Activated CD4-positive, alpha-beta T cell treated with anti-CD3 and anti-CD28 coated beads, Interleukin-2, amount 50 U/mL, for 1 hour (primary cell): ENCODE measurements at regions not wholly inside any gene's neighbourhood (a gene's known extent, or its start where the extent isn't known, plus 50 kb on each side); places are given as distances from the start of the nearest gene placed in this dataset.
"Not testable (repeated sequence)": the region's sequence is repeated elsewhere in the genome, so short reads cannot be mapped to it uniquely, and the experiment has no call there.

Experiments used
- DNase-seq: peaks from one replicate; pipeline ENCODE4 v3.0.0-alpha.2; 2020

DNA sequence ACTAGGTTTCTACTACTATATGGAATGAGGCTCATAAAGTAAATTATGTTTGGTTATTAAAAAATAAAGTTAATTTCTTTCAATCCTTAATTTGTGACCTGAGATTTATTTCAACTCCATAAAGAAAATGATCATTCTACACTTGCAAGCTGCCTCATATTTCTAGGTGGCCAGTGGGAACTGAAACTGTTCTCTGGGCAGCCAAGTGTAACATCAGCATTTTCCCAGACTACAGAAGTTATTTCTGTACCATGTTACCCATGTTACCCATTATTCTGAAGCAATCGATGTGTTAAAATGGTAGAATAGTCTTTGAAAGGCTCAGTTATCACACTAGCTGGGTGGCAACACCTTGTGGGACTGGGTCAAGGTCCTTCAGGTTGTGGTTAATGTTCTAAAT lies 139.3 kb upstream of the FBXO11 start:
- DNase-seq, result no peak

DNA sequence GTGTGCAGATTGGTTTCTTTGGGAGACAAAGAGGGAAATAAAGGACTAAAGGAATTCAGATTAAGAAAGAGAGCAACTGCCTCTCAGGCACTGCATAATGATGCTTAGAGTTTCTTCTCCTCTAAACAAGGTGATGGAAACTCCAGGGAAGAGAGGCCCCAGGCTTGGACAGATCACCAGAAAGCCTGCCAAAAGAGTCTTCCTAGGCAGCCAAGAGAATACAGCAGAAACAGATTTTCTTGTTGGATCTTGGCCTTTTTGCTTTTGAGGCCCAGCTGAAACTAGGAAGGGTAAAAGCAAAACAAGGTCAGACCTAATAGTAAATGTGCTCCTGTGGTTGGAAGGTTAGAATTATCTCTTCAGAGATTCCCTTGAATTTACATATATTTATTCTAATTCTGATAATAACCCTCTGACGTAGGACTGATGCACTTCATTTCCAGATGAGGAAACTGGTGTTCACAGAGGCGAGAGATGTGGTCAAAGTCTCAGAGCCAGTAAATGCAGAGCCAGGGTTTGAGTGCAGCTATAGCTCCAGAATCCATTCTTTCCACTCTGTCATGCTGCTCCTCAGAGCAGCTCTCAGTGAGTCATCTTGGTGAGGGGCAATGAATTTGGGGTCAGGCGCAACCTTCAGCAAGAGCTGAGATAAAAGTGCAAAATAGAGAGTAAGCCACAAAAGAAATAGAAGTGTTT lies 142.3 kb upstream of the FBXO11 start:
- no peak for DNase-seq

DNA sequence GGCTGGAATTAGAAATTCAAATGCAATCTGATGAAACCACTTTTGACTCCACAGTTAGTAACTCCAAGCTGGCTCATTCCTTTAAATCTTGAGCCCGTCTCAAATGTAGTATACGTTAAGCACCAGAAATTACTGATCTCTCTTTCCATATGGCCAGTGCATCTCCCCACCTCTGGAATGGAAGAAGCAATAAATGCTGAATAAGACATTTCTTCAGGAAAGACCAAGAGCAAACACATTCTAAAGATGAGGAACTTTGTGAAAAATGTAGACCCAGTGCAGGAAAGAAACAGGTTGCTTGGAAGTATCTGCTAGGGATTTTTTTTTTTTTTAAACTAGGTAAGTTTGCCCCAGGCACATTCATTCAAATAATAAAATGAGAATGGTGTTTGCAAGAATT lies 143.1 kb upstream of the FBXO11 start:
- no peak for DNase-seq

DNA sequence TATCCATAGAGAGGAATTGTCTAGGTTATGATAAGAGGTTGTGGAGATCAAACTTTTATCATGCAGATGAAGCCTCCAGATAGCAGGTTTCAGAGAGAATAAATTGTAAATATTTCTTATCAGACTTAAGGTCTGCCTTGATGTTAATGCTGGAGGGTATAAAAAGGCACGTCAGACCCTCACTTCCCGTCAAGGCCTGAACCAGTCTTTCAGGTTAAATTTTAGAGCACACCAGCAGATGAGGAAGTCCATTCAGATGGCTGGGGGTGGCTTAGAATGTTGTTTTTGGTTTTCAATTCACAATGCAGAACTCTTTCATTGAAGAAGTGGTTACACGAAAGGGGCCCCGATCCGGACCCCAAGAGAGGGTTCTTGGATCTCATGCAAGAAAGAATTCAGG lies 144.4 kb upstream of the FBXO11 start:
- no peak for DNase-seq

DNA sequence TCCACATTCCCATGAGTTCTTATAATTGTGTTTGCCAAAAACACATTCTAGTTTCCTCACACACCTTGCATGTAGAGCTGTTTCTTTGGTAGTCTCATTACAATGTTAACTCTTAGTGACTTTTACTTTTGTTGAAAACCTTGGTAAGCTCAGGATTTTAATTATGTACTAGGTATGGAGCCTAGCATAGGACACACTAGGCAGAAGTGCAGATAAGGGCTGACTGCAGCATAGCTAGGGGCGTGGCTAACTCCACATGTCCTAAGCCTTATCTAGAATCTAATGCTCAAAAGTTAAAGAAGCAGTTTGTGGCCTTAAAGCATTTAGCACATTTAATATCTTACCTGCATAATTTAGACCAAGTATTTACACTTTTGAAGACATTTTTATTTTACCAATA lies 153.7 kb upstream of the FBXO11 start:
- no peak for DNase-seq

DNA sequence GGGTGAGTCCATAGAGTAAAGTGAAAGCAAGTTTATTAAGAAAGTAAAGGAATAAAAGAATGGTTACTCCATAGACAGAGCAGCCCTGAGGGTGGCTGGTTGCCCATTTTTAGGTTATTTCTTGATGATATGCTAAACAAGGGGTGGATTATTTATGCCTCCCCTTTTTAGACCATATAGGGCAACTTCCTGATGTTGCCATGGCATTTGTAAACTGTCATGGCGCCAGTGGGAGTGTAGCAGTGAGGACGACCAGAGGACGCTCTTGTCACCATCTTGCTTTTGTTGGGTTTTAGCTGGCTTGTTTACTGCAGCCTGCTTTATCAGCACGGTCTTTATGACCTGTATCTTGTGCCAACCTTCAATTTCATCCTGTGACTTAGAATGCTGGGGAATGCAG lies 155.4 kb upstream of the FBXO11 start:
- DNase-seq, result not testable (repeated sequence)

DNA sequence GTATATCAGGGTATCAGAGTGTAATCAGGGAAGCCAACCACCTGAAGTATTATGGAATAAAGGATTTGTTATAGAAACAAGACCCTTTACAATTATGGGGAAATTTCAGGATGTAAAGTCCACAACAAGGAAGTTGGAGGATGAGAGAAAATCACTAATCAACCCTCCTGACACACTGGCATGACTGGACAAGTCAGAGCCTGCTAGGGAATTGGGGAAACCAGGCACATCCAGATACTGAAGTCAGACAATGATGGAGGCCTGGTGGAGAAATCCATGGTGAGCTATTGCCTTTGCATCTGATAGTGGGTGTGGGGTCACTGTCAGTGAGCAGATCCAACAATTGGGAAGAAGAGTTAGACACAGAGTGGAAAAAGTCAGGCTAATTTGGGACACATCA lies 158.8 kb upstream of the FBXO11 start:
- DNase-seq, result no peak

DNA sequence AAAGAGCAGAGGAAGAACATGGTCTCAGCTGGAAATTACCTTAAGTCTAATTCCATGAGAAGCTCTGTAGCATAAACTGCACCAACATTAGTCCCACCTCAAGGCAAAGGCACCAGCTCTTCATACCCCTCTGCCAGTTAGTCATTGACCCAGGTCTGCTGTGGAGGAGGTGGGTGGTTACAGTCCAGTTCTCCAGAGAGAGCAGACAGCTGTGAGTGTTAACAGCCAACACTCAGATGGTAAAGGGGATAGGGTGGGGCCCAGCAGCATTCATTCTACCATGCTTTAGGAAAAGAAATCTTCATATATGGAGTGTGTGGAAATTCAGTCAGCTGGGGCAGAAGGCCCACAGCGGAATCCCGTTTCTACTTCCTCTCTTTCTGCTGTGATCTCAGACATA lies 159.7 kb upstream of the FBXO11 start:
- DNase-seq, result no peak

DNA sequence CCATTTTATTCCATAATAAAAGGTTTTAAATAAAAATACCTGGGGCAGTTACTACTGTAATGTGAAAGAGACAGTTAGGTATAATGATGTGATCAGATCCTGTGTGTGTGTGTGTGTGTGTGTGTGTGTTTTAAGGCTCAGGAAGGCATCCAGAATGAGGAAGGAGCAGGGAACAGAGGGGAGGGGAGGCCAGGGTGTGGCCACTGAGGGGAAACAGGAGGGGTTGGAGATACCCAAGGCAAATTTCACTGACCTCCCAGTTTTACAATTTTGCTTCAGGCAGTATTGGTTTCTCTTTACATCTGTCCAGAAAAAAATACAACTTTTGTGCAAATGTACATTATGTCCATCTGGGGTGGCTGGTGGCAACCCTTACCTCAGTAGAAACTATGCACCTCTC lies 163.5 kb upstream of the FBXO11 start:
- DNase-seq, result no peak

DNA sequence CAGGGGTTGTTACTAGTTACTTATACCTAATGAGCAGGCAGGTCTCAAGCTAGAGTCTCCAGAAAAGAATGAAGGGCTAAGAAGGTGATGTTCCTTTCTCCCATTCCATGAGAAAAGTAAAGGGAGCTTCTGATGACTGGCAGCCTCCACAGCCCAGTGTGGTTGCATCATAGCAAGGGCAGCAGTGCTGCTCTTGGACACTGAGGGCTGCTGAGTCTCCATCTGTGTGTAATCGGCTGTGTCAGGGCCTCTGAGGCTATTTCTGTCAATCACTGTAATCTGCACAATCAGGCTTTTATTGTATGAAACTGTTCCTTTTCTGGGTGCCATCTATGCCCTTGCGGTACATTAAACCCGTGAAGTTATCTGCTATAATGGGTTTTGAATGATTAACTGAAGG lies 164.1 kb upstream of the FBXO11 start:
- DNase-seq, result no peak

DNA sequence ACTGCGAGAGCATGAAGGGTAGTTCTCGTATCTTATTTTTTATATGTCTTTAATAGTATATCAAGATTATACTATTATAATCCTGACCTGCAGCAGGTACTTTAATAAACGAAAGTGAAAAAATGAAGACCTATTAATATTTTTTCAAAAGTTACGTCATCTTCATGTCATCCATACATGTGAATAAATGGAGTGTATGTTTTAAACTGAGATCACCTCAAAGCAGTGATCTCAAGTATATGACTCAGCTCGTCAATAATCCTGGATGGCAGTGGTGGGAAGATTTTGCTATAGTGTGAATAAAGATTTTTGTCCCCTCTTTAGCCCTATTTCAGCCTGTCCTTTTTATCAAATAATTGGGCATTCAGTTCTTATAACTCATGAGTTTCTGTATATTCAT lies 166.3 kb upstream of the FBXO11 start:
- no peak for DNase-seq

DNA sequence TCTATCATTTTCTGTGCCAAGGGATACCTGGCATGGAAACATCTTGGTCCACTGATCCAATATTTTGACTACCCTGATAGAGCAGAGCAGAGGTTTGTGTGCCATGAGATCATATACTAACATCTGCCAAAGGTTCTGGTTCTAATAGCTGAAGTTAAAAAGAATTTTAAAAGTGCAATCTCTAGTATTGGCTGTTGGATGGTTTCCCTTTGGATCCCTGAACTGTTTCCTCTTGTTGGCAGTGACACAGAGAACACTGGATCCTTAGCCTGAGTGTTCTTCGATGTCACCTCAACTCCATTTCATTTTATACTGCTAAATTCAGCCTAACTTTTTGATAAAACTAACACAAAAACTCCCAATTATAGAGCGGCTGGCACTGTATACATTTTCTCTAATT lies 169.3 kb upstream of the FBXO11 start:
- no peak for DNase-seq

DNA sequence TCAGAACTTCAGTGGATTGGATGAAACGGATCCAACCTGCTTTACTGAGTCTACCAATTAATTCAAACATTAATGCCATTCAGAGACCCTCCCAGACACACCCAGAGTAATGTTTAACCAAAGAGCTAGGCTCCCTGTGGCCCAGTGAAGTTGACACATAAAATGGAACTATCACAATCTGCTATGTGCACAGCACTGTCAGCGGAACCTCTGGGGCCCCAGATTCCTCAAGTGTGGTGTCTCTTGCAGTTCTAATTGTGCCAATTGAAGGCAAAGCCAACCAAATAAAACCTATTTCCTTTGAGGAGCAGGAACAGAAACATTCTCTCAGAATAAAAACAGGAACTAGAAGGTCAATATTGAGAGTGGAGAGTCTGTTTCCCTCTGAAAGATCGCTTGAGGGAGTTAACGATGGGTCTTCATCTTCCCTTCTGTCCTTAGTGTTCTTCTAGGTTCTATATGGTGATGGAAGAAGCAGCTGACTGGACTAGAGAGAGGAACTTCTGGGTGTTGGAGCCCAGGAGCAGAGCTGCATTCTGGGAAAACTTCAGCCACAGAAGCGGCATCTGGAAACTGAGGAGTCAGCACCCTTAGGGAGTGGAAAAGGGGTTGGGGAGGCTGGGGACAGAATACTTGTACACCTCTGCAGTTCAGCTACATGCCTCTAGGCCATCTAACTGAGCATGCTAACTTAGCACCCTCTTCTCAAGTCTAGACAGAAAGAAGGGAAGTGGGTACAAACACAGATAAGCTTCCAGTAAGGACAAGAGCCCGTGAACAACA lies 174.4 kb upstream of the FBXO11 start:
- no peak for DNase-seq

DNA sequence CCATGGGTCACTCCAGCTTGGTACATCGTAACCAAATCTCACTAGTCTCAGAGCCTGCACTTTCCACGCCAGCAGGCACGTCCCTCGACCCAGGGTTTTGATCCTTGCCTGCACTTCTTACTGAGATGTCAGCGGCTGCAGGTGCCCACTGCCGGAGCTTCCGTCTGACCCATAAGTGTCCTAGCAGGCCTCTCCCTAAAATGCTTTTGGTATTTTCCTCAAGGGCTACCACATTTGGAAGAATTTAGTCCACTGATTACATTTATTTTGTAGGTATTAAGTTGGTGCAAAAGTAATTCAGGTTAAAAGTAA lies 175.0 kb upstream of the FBXO11 start:
- DNase-seq, result no peak

DNA sequence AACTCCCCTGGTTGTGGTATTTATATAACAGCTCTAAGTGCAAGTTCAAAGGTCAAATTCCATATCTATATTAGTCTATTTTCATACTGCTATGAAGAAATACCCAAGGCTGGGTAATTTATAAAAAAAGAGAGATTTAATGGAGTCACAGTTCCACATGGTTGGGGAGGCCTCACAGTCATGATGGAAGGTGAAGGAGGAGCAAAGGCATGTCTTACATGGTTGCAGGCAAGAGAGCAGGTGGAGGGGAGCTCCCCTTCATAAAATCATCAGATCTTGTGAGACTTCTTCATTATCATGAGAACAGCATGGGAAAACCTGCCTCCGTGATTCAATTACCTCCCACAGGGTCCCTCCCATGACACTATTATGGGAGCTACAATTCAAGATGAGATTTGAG lies 179.6 kb upstream of the FBXO11 start:
- no peak for DNase-seq

DNA sequence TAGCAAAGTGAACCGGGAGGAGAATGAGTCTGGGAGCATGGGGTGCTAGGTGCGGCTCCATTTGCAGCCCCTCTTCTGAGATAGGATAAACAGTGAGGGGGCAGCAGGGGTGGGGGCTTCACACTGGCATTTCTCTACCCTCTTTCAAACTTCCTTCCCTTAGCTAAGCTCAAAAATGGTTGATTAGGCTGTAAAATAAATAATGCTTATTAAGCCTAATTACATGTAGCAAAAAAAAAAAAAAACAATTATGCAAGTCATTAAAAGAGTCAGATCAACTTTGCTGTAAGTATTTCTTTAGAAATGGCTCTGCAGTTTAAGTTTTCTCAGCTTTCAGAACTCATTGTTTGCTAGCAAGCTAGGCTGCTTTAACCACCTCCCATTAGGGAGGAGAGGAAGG lies 182.7 kb upstream of the FBXO11 start:
- no peak for DNase-seq

DNA sequence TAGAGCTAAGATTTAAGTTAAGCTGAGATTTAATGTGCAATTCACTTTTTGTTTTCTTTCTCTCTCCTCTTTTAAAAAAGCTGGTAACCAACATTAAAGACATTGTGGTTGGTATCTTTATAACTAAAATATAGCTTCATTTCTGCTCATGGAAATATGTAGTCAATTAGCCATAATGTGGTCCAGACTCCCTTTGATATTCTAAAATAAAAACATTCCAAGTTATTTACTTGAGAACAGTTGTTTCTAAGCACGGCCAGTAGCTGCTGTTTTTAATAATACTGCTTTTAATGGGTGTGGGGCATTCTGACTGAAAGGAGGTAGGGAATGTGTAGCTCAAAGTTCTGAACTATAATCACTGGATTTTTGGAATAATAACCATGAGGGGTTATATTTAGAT lies 183.3 kb upstream of the FBXO11 start:
- DNase-seq, result no peak

DNA sequence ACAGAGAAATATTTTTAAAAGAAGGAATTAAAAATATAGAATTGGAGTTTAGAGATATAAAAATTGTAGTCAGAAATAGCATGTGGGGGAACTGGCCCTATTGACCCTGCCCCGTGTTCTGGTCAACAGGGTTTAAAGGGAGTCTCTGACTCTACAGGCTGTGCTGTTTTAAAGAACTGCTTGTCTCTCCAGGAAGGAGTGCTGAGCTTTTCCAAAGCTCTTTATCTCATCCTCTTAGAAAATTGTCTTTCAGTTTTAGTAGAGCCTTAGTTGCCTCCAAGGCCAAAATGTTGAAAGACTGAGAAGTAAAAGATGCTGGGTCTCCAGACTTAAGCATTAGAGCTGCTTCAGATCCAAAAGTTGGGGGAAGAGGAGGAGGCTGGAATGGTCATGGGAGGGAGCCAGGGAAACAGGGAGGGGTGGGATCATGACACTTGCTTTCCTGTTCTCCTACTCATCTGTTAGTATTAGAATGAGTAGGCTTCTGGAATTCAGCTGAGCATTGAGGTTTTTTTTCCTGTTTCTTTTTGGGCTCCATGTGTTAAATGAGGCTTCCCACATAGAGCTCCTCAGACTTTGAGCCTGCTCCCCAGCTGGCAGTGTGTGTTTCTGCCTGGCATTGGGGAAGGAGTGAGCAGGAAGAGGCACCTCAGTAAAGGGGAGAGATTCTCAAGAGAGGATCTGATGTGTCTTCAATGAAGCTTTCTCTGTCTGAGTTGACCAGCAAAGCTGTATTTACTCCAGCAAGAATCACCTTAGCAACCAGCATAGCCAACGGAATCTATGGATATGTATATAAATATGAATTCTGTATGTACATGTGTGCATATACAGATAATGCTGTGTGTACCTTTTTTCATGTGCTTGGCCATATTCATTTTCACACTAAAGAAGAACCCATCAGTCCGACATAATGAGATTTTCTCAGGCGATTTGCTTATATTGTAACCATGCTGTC lies 186.8 kb upstream of the FBXO11 start:
- DNase-seq, result no peak

DNA sequence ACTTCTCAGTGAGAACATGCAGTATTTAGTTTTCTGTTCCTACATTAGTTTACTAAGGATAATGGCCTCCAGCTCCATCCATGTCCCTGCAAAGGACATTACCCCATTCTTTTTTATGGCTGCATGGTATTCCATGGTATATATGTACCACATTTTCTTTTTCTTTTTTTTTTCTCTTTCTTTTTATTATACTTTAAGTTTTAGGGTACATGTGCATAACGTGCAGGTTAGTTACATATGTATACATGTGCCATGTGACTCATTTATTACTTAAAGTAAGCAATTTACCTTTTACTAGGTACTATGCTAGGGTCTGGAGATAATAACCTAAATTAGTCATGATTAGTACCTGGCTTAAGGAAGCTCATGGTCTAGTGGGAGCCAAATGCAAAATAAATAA lies 190.5 kb upstream of the FBXO11 start:
- DNase-seq, result not testable (repeated sequence)

DNA sequence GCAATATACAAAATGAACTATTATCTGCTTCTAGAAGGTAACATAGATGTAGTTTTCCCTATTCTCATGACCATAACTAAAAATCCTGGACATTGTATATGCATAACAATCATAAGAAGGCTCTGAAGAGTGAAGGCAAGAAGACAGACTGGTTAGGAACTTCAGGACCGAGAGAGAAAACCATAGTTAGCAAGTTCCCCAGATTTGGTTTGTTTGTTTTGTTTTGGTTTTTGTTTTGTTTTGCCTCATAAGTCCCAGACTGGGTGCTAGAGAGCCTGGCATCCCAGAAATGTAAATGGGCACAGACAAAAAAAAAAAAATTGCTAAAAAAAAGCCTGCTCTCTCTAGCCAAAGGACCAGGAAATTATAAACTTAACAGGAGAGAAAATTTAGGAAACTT lies 192.2 kb upstream of the FBXO11 start:
- DNase-seq, result no peak

DNA sequence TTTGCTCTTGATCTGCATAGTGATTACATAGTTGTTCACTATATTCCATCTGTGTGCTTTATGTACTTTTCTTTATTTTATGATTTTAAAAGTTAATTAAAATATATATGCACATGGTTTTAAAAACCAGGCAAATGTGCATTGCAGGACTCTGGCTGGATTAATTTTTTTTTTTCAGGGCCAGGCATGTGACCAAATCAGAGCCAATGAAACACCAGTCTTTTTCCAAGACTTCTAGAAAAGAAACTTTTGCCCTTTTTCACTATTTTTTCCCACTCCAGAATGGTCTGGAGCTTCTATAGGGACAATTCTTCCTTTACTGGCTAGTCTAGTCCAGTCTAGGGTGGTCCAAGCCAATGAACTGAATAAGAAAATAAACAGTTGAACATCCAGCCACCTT lies 198.1 kb upstream of the FBXO11 start:
- DNase-seq, result no peak

DNA sequence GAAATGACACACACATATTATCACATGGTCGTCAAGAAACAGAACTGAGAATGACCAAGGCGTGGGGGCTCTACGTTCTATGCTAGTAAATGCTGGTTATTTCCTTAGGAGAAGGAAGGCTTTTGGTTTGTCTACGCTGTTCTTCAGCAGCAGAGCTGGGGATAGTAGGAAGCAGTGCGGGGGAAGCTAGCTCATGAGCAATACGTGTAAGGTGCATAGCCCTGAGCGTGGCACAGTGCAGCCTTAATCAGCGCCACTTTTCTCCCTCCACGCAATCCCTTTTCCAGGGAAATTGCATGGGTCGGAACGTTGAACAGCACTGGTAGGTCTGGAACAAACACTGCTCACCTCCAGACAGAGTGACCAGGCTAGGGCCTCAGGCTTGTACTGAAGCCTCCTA lies 199.6 kb upstream of the FBXO11 start:
- no peak for DNase-seq

DNA sequence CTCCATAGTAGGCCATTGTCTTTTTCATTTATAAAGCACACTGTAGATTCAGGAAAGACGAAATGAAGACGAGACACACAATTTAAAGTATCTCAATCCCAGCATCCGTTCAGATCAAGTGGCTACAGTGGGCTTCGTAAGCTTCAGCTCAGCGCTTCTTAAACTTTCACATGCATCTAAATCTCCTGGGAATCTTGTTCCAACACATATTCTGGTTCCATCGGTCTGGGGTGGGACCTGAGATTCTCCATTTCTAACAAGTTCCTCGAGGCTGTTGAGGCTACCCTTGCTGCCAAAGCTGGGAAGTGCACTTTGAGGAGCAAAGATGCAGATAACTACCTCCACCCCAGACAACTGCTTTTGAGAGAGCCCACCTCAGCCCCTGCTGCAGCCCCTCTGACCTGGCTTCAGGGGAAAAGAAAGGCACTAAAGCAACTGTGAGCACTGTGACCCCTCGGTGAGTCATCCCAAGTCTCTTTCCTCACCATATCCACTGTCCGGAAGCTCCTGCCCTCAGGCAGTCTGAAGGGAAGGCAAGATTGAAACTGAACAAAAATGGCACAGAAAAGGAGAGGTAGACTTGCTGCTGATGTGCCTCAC lies 201.1 kb upstream of the FBXO11 start:
- no peak for DNase-seq

DNA sequence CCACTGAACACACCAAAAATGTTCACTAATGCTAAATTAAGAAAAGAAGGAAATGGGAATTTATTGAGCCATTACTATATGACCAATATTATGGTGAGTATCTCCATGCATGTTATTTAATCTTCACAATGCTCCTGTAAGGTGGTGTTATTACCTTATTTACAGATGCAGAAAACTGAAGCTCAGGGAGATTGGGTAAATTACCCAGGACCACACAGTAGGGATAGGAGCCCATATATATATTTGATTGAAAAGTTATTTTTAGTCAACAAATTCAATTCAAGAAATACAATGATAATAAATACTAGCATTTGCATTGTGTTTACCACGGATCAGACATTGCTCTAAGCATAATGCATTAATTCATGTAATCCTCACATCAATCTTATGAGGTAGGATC lies 202.2 kb upstream of the FBXO11 start:
- DNase-seq, result no peak
